Forelimb muscle (tissue), 1 donor: ENCODE measurements at regions not wholly inside any gene's neighbourhood (a gene's known extent, or its start where the extent isn't known, plus 50 kb on each side); places are given as distances from the start of the nearest gene placed in this dataset.

ENCODE experiments used
- DNase-seq: peaks from one replicate; pipeline ENCODE4 v3.0.0-alpha.2; 2013; ENCODE audit warnings: low read depth

DNA sequence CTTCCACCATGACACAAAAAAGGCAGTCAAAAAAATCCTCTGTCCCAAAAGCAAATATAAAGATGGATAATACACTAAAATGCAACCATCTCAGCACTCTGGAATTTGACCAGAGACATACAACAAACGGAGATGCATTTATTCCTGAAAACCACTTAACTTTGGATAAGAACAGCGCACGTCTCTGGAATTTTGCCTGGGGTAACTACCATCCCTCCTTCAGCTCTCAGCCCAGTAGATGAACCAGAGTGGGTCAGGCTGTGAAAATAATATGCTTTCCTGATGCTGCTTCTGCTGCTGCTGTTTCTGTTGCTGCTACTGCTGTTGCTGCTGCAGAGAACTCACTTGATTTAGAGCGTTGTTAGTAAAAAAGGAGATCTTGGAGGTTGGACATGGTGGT, 133.8 kb upstream of the ACVR2A start:
- DNase-seq, result no peak

DNA sequence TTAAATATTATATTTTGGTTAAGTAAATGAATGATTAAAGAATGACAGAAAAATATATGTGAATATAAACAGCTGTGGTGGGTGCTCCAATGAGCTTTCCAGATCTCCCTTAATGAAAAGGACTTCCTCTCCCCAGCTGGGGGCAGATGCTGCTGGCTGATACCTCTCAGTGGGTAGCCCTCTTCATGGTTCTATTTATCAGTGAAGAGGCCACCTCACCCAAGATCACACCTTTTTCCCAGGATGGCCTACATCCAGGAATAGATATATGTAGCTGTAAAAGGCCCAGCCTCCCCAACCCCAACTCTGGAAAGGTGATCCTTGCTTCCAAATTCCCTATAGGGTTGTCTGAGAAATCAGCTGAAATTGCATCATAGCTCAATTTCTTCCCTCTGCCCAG, 135.2 kb upstream of the ACVR2A start:
- no peak for DNase-seq

DNA sequence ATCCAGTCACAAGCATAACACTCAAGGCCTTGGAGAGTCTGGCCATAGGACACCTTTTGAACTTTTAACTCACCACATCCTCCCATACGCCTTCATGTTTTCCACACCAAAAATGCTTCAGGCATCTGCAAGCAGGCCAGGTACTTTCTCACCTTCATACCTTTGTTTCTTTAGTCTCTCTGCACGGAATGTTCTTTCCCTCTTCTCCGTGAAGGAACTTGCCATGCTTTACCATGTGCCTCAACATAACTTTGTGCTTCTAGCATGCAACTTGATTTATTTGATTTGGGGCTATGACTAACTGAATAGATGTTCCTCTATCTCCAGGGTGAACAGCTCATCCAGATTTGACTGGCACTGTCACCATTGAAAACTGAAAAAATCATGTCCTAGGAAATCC, 141.7 kb upstream of the ACVR2A start:
- no peak for DNase-seq

DNA sequence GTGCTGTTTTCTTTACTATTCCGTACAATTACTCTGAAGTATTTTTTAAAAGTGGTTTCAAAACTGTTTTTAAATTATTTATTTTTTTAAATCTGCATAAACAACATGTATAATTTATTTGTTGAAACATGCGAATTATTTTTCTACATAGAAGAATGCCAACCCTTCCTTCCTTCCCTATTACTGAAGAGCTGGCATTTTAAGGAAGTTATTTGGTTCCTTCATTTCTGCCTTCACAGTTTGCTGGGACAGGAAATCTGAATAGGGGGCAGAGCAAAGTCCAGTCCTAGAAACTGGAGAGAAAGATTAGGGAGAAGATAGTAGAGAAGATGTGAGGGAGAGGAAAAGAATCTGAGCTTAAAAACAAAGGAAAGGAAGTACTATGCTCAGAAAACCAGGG, 146.7 kb upstream of the ACVR2A start:
- DNase-seq, result no peak

DNA sequence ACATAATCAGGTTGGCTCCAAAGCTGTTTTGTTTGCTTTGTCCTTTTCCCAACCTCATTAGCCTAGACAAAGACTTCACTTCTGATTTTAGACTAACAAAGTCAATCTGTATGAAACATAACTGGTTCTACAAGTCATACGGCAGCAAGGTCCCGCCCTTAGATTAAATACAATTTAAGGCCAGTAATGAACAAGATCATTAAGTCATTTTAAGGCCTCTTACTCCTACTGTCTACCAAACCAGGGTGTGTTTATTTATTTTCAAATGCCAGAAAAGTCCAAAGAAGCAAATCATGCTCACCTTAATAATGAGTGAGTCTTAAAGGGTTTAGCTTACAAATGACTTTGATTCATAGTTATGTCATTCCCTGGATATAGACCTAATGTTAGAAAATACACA, 148.4 kb upstream of the ACVR2A start:
- DNase-seq, result no peak

DNA sequence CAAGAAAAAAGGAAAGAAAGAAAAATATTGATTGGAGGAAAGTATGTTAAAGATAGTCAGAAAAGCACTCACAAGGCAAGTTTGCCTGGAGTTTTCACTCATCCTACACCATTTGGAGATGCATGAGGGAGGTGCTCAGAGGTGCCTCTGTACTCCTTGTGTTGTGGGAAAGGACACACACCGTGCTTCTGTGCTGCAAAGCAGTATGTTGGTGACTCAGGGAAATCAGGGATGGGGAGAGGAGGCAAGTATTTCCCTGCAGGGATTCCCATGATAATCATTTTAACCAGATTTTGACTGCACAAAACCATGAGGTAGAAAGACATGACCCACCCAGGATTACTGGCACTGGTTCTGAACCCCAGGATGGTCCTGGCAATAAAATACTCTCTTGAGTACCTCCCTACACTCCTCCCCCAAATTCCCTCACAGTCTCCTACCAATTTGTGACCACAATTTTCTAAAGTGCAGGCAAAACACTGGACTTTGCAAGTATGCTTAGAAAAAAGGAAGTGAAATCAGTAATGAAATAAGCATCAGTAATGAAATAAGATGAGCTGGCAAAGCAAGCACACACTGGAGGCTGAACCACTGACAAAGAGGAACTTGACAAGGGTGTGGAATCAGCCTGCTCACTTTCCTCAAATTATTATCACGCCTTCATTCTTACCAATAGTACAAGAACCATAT, 155.5 kb upstream of the ACVR2A start:
- DNase-seq, result no peak

DNA sequence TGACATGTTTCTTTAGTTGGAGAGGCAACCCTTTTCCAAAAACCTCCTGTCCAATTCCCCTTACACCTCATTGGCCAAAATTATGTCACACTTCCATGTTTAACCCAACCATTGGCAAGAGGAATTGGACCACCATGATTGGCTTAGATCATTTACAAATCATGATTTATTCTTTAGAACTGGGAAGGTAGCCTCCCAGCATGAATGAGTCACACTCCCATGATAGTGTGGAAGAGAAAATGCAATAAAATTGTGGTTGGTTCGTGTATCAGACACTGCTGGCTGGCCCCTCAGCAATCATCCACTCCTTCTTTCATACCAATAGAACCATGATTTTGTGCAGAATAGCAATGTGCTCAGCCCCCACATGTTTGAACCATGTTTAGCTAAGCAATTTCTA, 156.6 kb upstream of the ACVR2A start:
- DNase-seq, result no peak

DNA sequence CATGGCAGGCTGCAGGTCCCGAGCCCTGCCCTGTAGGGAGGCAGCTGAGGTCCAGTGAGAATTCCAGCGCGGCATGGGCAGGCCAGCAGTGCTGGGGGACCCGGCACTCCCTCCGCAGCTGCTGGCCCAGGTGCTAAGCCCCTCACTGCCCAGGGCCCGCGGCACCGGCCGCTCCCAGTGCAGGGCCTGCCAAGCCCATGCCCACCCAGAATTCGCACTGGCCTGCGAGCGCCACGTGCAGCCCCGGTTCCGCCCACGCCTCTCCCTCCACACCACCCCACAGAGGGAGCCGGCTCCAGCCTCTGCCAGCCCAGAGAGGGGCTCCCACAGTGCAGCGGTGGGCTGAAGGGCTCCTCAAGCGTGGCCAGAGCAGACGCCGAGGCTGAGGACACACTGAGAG, 158.5 kb upstream of the ACVR2A start:
- no peak for DNase-seq

DNA sequence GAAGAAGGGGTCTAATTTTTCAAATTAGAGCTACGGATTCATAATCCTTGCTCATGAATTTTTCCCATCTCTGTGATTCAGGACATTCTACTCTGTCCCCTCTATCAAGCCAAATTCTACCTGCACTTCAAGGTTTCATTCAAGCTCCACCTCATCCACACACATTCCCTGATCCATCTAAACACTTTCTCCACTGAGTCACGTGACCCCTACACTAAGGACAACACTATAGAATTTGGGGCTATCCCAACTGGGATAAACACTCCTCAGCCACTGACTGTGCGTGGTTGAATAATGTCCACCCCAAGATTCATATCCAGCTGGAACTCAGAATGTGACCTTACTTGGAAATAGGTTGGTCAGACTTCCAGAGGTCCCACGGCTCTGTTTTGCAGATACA, 159.9 kb upstream of the ACVR2A start:
- DNase-seq, result no peak

DNA sequence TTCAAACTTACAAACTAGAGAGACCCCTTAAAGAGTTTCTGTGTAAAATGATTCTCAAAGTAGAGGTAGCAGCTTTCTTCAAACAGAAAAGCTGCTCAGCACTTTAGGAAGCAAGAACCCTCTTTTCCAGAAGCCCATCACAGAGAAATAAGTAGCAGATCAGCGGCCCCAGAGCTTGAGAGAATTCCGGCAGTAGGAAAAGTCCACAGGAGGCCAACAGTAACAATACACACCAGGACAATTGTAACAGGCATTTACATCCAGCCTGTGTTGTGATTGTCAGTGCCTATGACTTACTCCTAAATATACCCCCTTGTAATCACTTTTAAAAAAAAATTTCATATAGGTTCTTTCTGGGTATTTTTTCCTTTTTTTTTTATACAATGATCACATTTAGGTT, 161.4 kb upstream of the ACVR2A start:
- no peak for DNase-seq

DNA sequence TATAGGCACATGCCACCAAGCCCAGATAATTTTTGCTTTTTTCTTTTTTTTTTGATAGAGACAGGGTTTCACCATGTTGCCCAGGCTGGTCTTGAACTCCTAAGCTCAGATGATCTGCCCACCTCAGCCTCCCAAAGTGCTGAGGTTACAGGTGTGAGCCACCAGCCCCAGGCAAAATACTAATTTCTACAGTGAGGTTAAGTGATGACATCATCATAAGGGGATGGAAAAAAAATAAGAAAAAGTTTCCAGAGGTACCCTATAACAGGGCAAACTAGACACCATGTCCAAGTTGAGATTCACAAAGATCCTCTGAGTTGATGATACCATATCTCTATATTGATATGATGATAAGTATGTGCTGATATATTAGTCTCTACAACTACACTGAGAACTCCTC, 163.7 kb upstream of the ACVR2A start:
- no peak for DNase-seq

DNA sequence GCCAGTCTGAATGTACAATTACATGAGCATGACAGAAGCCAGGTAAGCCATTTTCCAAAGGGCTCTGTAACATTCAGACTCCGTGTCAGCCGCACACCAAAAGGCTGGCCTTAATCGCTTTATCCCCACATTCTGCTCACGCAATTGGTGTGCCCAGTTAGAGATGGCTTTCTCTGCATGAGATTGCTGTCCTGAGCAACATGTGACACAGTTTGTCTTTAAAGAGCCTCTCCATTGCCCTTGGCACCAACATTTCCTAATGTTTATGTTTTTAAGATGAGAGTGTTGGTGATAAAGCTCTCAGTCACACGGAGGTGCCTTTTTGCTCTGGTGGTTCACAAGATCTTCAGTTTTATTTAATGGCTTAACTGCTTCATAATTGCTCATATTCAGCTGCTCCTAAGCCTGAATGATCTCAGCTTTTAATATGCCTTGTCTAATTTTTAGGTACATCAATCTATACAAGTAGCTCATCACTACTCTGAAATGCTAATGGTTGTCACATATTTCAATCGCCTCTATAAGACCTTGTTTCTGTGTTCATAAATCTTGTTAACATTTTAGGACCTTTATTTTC, 164.8 kb upstream of the ACVR2A start:
- no peak for DNase-seq

DNA sequence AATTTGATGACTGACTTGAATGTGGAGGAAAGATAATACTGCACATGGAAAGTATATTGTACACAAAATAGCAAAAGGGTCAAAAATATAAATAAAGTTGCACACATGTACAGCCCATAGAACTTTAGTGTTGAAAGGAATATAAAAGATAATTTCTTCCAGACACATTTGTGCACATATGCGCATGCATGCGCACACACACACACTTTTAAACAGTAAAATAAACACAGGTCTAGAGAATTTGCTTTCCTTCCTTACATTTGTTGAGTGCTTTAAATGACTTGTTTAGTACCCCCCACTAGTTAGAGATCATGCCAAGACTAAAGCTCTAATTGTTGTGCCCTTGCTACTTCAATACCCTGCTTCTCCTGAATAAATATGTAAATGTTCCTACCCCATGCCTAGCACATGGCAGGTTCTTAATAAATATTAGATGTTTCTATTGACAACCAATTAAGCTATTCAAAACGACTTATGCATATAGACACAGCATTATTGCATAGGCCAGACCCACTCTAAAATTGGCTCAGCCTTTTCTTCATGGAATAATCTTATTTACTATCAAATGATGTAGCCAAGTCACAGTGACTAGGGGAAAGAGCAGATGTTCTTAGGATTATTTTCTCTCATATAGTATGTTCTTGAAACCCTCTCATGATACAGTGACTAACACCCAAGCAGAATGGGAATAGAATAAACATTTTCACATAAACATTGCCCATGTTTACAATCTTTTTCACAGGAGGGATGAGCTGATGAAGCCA, 165.5 kb upstream of the ACVR2A start:
- no peak for DNase-seq

DNA sequence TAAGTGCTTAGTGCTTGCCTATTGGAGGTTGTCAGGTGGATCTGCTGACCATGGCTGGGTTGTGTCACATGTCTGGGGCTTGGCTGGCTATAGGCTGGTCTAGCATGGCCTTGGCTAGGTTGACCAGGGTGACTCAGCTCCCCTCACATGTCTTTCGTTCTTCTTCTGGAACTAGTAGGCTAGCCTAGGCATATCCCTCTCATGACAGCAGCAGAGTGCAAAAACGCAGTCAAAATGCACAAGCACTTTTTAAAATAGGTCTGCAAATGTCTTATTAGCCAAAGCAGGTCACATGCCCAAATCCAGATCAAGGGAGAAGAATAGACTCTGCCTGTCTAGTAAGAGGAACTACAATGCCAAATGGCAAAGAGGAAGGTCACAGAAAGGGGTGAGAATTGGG, 179.7 kb upstream of the ACVR2A start:
- DNase-seq, result no peak

DNA sequence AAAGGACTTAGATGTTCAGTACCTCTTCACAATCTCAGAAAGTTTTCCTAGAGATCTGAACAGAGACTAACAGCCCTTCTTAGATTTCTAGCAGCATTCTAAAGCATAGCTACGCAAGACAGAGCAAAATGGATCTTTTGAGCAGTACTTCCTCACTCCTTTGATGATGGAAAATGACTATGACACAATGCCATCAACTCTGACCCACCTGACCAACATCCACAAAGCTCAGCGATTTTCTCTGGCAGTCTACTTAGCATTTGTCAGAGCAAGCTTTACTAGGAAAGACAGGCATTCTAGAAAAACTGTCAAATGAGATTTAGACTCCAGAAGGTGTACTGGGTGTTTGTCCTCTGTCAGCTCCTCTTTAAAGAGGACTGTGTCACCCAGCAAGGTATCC, 180.9 kb upstream of the ACVR2A start:
- no peak for DNase-seq

DNA sequence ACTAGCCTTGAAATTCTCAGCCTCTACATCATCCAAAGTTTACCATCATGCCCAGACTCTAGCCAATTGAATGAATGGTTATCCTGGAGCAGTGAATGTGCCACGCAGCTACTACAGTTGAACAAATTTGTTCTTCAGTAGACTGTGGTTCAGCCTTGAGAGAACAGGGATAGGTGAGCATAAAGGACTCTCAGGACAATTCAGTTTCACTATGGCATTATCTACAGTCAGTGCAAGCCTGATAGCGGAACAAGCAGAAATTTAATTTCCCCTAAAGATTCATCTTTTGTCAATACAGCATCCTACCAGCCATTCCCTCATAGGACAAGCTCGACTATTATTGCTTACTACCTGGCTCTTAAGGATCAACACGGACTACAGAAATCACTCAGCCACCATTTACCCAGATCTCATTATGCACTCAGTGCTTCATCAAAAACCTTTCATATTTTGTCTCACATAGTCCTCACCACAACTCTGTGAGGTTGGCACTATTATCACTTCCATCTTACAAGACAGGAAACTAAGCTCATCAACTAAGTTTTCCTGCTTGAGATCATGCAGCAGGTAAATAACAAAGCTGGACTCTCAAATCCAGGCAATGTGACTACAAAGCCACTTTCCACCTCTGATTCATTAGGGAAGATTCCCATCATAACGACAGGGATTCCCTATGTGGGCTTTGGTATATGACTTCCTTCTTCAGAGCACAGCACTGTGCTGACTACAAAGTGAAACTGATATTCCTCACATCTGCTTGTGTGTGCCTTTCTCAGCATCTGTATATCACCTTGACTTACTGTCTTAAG, 181.5 kb upstream of the ACVR2A start:
- no peak for DNase-seq

DNA sequence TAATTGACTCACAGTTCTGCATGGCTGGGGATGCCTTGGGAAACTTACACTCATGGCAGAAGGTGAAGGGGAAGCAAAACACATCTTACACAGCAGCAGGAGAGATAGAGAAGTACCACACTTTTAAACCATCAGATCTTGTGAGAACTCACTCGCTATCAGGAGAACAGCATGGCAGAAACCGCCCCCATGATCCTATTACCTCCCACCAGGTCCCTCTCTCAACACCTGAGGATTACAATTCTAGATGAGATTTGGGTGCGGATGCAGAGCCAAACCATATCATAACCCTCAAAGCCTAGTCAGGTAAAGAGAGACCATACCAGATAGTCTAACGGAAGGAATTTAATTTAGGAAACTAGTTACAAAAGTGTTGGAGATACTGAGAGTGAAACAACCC, 182.6 kb upstream of the ACVR2A start:
- DNase-seq, result no peak

DNA sequence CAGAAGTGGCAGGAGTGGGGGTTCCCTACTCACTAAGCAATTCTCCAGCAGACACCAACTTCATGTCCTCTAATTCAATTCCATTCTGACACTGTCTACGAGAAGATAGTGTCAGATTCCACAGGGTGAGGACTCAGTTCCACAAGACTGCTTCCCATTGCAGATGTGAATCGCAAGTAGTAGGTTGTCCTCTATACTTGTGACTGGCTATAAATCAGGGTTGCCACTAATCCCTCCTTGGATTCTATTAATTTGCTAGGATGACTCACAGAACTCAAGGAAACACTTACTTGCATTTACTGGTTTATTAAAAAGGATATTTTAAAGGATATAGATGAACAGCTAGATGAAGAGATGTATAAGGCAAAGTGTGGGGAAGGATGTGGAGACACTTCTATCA, 184.1 kb upstream of the ACVR2A start:
- no peak for DNase-seq

DNA sequence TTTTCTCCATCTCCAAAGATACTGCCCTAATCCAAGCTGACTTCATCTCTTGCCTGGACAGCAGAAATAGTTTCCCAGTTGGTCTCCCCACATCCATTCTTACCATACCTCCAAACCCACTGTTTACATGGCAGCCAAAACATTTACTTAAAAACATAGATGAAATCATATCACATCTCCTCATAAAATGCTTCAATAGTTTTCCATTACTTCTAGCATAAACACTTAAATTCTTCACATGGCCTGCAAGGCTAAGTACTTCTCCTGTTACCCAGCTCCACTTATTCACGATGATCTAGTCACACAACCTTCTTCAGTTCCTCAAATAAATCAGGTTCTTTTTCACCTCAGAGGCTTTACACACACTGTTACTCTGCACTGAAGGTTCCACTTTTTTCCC, 185.8 kb upstream of the ACVR2A start:
- no peak for DNase-seq

DNA sequence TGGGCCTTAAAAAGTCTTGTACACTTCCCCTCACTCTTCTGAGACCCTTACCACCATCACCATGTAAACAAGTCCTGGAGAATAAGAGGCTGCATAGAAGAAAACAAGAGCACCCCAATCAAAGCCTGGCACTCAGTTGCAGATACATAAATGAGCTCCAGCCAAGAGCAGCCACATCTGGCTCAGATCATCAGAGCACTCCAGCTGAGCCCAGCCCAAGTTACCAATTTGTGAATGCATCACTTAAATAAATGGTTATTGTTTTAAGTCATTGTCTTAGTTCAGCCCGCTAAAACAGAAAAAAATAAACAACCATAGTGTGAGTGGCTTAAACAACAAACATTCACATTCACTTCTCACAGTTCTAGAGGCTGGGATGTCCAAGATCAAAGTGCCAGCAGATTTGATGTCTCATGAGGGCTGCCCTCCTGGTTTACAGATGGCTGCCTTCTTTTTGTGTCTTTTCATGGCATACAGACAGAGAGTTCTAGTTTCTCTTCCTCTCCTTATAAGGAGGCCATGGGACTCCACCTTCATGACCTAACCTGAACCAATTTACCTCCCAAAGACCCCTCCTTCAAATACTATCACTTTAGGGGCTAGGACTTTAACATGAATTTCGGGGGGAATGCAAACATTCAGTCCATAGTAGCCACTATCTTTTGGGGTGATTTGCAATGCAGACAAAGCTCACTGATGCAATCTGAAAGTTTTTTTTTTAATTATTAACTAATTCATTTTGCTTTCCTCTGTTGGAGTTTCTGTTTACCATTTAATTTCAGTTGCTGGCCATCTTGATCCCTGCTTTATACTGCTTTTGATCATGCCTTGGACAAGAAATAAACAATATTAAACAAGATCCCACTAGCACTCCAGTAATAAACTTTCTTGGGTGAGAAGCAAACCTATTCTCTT, 187.5 kb upstream of the ACVR2A start:
- DNase-seq, result no peak

DNA sequence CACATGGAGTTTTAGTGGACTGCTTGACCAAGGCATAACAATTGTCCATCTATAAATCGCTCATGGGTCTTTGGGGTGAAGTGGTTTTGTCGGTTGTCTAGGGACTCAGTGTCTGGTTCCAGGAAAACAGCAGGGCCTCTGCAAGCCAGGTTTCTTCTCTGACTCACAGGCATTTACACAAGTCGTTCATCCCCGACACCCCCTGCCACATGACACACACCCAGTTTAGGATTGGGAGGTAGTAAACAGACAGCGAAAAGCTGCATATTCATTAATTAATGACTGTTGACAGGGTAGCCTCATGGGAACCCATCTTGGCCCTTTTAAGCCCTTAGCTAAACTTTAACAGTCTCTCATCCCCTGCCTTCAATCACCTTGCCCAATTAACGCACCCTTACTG, 194.8 kb upstream of the ACVR2A start:
- no peak for DNase-seq
